Uterus (tissue), 3 donors: ENCODE measurements at regions not wholly inside any gene's neighbourhood (a gene's known extent, or its start where the extent isn't known, plus 50 kb on each side); places are given as distances from the start of the nearest gene placed in this dataset.

ENCODE experiments used
- DNase-seq, 2 donors: peaks; one replicate each; pipeline ENCODE4 v3.0.0-alpha.2; 2019 to 2020
- H3K27ac ChIP-seq, 2 donors: fragments of 200-600 bp; sonication (generic); 1 replicate in 1 of 2; 2 replicates in 1 of 2; pipeline ENCODE4 v1.5.1; 2016 to 2018
- H3K27me3 ChIP-seq, 2 donors: fragments of 200-600 bp; sonication (generic); one replicate each; pipeline ENCODE4 v1.5.1; 2018 to 2019; ENCODE audit warnings: control low read depth in 1 of 2
- H3K36me3 ChIP-seq, 2 donors: fragments of 200-600 bp; sonication (generic); one replicate each; pipeline ENCODE4 v1.5.1; 2019; ENCODE audit warnings: control low read depth in 1 of 2
- H3K4me1 ChIP-seq, 2 donors: fragments of 200-600 bp; sonication (generic); one replicate each; pipeline ENCODE4 v1.5.1; 2018 to 2019; ENCODE audit warnings: control low read depth in 1 of 2
- H3K4me3 ChIP-seq, 2 donors: fragments of 200-600 bp; sonication (generic); 1 replicate in 1 of 2; 2 replicates in 1 of 2; pipeline ENCODE4 v1.5.1; 2018 to 2019; ENCODE audit warnings: mild to moderate bottlenecking in 1 of 2
- H3K9me3 ChIP-seq, 2 donors: fragments of 200-600 bp; sonication (generic); one replicate each; pipeline ENCODE4 v1.5.1; 2019; ENCODE audit warnings: control low read depth in 1 of 2
- CTCF ChIP-seq, 4 experiments: fragments of 200-600 bp in 2 of 4; fragments of 450-650 bp in 2 of 4; sonication (generic) in 2 of 4; IDR thresholded peaks; one replicate each; pipeline ENCODE4 v1.5.1; 2016 to 2019; ENCODE audit warnings: antibody characterized with exemption in 4 of 4, mild to moderate bottlenecking in 2 of 4, moderate library complexity in 1 of 4
- POLR2A ChIP-seq, 2 donors: fragments of 450-650 bp; IDR thresholded peaks; one replicate each; pipeline ENCODE4 v1.6.1; 2016; ENCODE audit warnings: antibody characterized with exemption in 2 of 2, mild to moderate bottlenecking in 1 of 2, moderate library complexity in 1 of 2
- intact Hi-C: fragments of 100-400 bp; cut with DNase I; formaldehyde crosslinking; loops from one replicate; pipeline ENCODE4 v1.15.1; 2023; ENCODE audit warnings: low total_unique reads
- donor health status: DM: yes; HTN: yes; CAD: no.

- no peaks in the 10 kb centered on the region for H3K27me3 ChIP-seq
- DNase-seq: no peak
- no peaks in the 10 kb centered on the region for H3K36me3 ChIP-seq
- no peaks in the 10 kb centered on the region for H3K4me1 ChIP-seq
- intact Hi-C loops: no loop called here
- no peak overlapping the region for H3K27ac ChIP-seq
- H3K9me3 ChIP-seq: no peaks in the 10 kb centered on the region
- TF ChIP-seq POLR2A (IDR thresholded peaks at IDR 0.05): no peak
- TF ChIP-seq CTCF (IDR thresholded peaks at IDR 0.05): no peak
- H3K4me3 ChIP-seq: no peak overlapping the region
These were observed 103.3 kb upstream of the POT1 start for GRCh38 chr7:125032943-125033342.

GRCh38 chr7:125030756-125031387 is 101.2 kb upstream of the POT1 start:
- no peak for DNase-seq
- Histone ChIP-seq H3K27ac (no peak overlapping the region), H3K4me1 (no peaks in the 10 kb centered on the region), H3K4me3 (no peak overlapping the region), H3K36me3 (no peaks in the 10 kb centered on the region), H3K27me3 (no peaks in the 10 kb centered on the region), H3K9me3 (no peaks in the 10 kb centered on the region)
- TF ChIP-seq POLR2A (IDR thresholded peaks at IDR 0.05): no peak
- no peak for TF ChIP-seq CTCF (IDR thresholded peaks at IDR 0.05)
- intact Hi-C loops: no loop called here

GRCh38 chr7:125025620-125026019 is 96.0 kb upstream of the POT1 start:
- no peak for DNase-seq
- no peaks in the 10 kb centered on the region for H3K36me3 ChIP-seq
- no peak for TF ChIP-seq CTCF (IDR thresholded peaks at IDR 0.05)
- TF ChIP-seq POLR2A (IDR thresholded peaks at IDR 0.05): no peak
- no peaks in the 10 kb centered on the region for H3K9me3 ChIP-seq
- intact Hi-C loops: no loop called here
- no peak overlapping the region for H3K4me3 ChIP-seq
- H3K27ac ChIP-seq: no peak overlapping the region
- no peaks in the 10 kb centered on the region for H3K27me3 ChIP-seq
- H3K4me1 ChIP-seq: no peaks in the 10 kb centered on the region

GRCh38 chr7:125020801-125021200 is 91.2 kb upstream of the POT1 start:
- Histone ChIP-seq H3K4me1 (no peaks in the 10 kb centered on the region), H3K9me3 (no peaks in the 10 kb centered on the region), H3K4me3 (no peak overlapping the region), H3K27me3 (no peaks in the 10 kb centered on the region), H3K36me3 (no peaks in the 10 kb centered on the region), H3K27ac (no peak overlapping the region)
- TF ChIP-seq POLR2A (IDR thresholded peaks at IDR 0.05): no peak
- TF ChIP-seq CTCF (IDR thresholded peaks at IDR 0.05): no peak
- intact Hi-C loops: no loop called here
- DNase-seq: no peak

DNA sequence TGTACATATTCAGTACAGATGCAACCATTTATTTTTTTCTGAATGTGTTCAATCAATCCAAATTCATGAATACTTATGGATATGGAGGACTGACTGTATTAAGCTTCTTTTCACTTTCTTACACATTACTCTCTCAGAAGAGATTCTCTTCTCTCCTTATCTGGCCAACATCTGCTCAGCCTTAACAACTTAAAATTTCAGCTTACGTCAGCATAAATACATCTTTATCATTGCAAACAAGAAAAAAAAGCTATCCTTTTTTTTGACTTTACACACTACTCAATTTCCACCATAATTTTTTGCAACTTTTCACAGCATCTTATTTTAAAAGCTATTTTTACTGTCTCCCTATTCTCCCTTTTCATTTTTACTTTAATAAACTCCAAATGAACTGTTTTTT is 80.9 kb upstream of the POT1 start:
- TF ChIP-seq CTCF (IDR thresholded peaks at IDR 0.05) (no peak), POLR2A (IDR thresholded peaks at IDR 0.05) (no peak)
- H3K27ac ChIP-seq: no peak overlapping the region
- intact Hi-C loops: no loop called here

More for the DNA sequence above, 80.9 kb upstream of the POT1 start:
- Histone ChIP-seq H3K9me3 (no peaks in the 10 kb centered on the region), H3K4me1 (no peaks in the 10 kb centered on the region), H3K36me3 (no peaks in the 10 kb centered on the region), H3K27me3 (no peaks in the 10 kb centered on the region), H3K4me3 (no peak overlapping the region)
- no peak for DNase-seq
